NCI-H2107 treated with DMSO at 0.1 percent for 48 hours (cell line): ENCODE measurements at regions not wholly inside any gene's neighbourhood (a gene's known extent, or its start where the extent isn't known, plus 50 kb on each side); places are given as distances from the start of the nearest gene placed in this dataset.
"Not testable (repeated sequence)": the region's sequence is repeated elsewhere in the genome, so short reads cannot be mapped to it uniquely, and the experiment has no call there.

Source experiments
- DNase-seq: peaks from one replicate; lab custom pipeline; 2025; ENCODE audit not compliant: unreplicated experiment; lab: John Stamatoyannopoulos, UW

- DNase-seq = no peak
These were observed 514.1 kb downstream of the RAB38 start for GRCh38 chr11:87660926-87661660.

- no peak for DNase-seq
These were observed 515.4 kb downstream of the RAB38 start for GRCh38 chr11:87659807-87660206.

- DNase-seq = no peak
These were observed 529.6 kb downstream of the RAB38 start for GRCh38 chr11:87645626-87646025.

GRCh38 chr11:87639753-87640364 lies 535.4 kb downstream of the RAB38 start:
- no peak for DNase-seq

GRCh38 chr11:87635001-87635400 lies 540.2 kb downstream of the RAB38 start:
- no peak for DNase-seq

GRCh38 chr11:87634331-87634730 lies 540.9 kb downstream of the RAB38 start:
- DNase-seq = no peak

GRCh38 chr11:87628957-87629356 lies 546.3 kb downstream of the RAB38 start:
- no peak for DNase-seq

GRCh38 chr11:87628026-87628580 lies 547.1 kb downstream of the RAB38 start:
- DNase-seq = no peak

GRCh38 chr11:87623531-87624365 lies 551.5 kb downstream of the RAB38 start:
- not testable (repeated sequence) for DNase-seq

GRCh38 chr11:87616511-87616910 lies 558.7 kb downstream of the RAB38 start:
- DNase-seq = no peak

- no peak for DNase-seq
These were observed 566.6 kb downstream of the TMEM135 start for GRCh38 chr11:87604350-87604749.

- no peak for DNase-seq
These were observed 566.2 kb downstream of the TMEM135 start for GRCh38 chr11:87603887-87604286.

GRCh38 chr11:87602776-87603175 lies 565.0 kb downstream of the TMEM135 start:
- no peak for DNase-seq

GRCh38 chr11:87600938-87601337 lies 563.2 kb downstream of the TMEM135 start:
- no peak for DNase-seq

GRCh38 chr11:87597725-87598124 lies 560.0 kb downstream of the TMEM135 start:
- no peak for DNase-seq

GRCh38 chr11:87596176-87596575 lies 558.4 kb downstream of the TMEM135 start:
- DNase-seq = no peak

GRCh38 chr11:87589082-87589481 lies 551.3 kb downstream of the TMEM135 start:
- DNase-seq = no peak

- not testable (repeated sequence) for DNase-seq
These were observed 547.9 kb downstream of the TMEM135 start for GRCh38 chr11:87585613-87586012.

GRCh38 chr11:87583931-87584330 lies 546.2 kb downstream of the TMEM135 start:
- DNase-seq = no peak

GRCh38 chr11:87575088-87575487 lies 537.4 kb downstream of the TMEM135 start:
- DNase-seq = no peak

- no peak for DNase-seq
These were observed 536.5 kb downstream of the TMEM135 start for GRCh38 chr11:87574193-87574592.

GRCh38 chr11:87573708-87574107 lies 536.0 kb downstream of the TMEM135 start:
- DNase-seq = no peak
